ENCODE measurements at regions not wholly inside any gene's neighbourhood (a gene's known extent, or its start where the extent isn't known, plus 50 kb on each side); places are given as distances from the start of the nearest gene placed in this dataset.
A peak's percentile ranks its signal among the peaks of the same experiment; 100 is the strongest.

GRCh38 chr4:177047851-177048174 lies 255.1 kb upstream of the VEGFC start:
- DNase-seq (ENCODE audit: low read depth): no peak

GRCh38 chr4:177051473-177052060 lies 258.1 kb upstream of the NEIL3 start:
- DNase-seq (ENCODE audit: low read depth): no peak

- DNase-seq (ENCODE audit: low read depth): no peak
Observed at GRCh38 chr4:177052211-177052934, 257.3 kb upstream of the NEIL3 start.

- DNase-seq (ENCODE audit: low read depth): no peak
Observed at GRCh38 chr4:177057186-177057585, 252.5 kb upstream of the NEIL3 start.

GRCh38 chr4:177064116-177064515 lies 245.6 kb upstream of the NEIL3 start:
- DNase-seq (ENCODE audit: low read depth): no peak

- DNase-seq (ENCODE audit: low read depth): no peak
Observed at GRCh38 chr4:177064729-177065394, 244.8 kb upstream of the NEIL3 start.

GRCh38 chr4:177066746-177067145 lies 242.9 kb upstream of the NEIL3 start:
- no peak for DNase-seq (ENCODE audit: low read depth)

GRCh38 chr4:177070533-177071058 lies 239.1 kb upstream of the NEIL3 start:
- no peak for DNase-seq (ENCODE audit: low read depth)

GRCh38 chr4:177077095-177077971 lies 232.3 kb upstream of the NEIL3 start:
- DNase-seq (ENCODE audit: low read depth): no peak

- no peak for DNase-seq (ENCODE audit: low read depth)
Observed at GRCh38 chr4:177079327-177079726, 230.3 kb upstream of the NEIL3 start.

- no peak for DNase-seq (ENCODE audit: low read depth)
Observed at GRCh38 chr4:177080388-177080787, 229.3 kb upstream of the NEIL3 start.

GRCh38 chr4:177087060-177087459 lies 222.6 kb upstream of the NEIL3 start:
- no peak for DNase-seq (ENCODE audit: low read depth)

- no peak for DNase-seq (ENCODE audit: low read depth)
Observed at GRCh38 chr4:177087499-177087898, 222.2 kb upstream of the NEIL3 start.

GRCh38 chr4:177091515-177091914 lies 218.2 kb upstream of the NEIL3 start:
- no peak for DNase-seq (ENCODE audit: low read depth)

- DNase-seq (ENCODE audit: low read depth): no peak
Observed at GRCh38 chr4:177092807-177093206, 216.9 kb upstream of the NEIL3 start.

GRCh38 chr4:177093964-177094363 lies 215.7 kb upstream of the NEIL3 start:
- DNase-seq (ENCODE audit: low read depth): no peak

- no peak for DNase-seq (ENCODE audit: low read depth)
Observed at GRCh38 chr4:177097291-177097690, 212.4 kb upstream of the NEIL3 start.

GRCh38 chr4:177099211-177099610 lies 210.5 kb upstream of the NEIL3 start:
- DNase-seq (ENCODE audit: low read depth): no peak

- no peak for DNase-seq (ENCODE audit: low read depth)
Observed at GRCh38 chr4:177100307-177100706, 209.4 kb upstream of the NEIL3 start.

- DNase-seq (ENCODE audit: low read depth): no peak
Observed at GRCh38 chr4:177103619-177104018, 206.1 kb upstream of the NEIL3 start.

- DNase-seq (ENCODE audit: low read depth): no peak
Observed at GRCh38 chr4:177105536-177105935, 204.1 kb upstream of the NEIL3 start.

- peak; percentile 78 for DNase-seq (ENCODE audit: low read depth)
Observed at GRCh38 chr4:177107288-177107921, 202.3 kb upstream of the NEIL3 start.
